H9 (cell line): ENCODE measurements at regions not wholly inside any gene's neighbourhood (a gene's known extent, or its start where the extent isn't known, plus 50 kb on each side); places are given as distances from the start of the nearest gene placed in this dataset.

Source experiments
- DNase-seq: peaks from one replicate; pipeline ENCODE4 v3.0.0-alpha.2; 2017
- H2AFZ ChIP-seq: one replicate; pipeline ENCODE4 v1.6.1; 2013; ENCODE audit warnings: mild to moderate bottlenecking, low read length, control low read depth, moderate library complexity
- H2AK5ac ChIP-seq: 2 replicates; pipeline ENCODE4 v1.6.1; 2013; ENCODE audit warnings: low read length, control low read depth, mixed read lengths; ENCODE audit not compliant: insufficient read length
- H2BK120ac ChIP-seq: one replicate; pipeline ENCODE4 v1.6.1; 2013; ENCODE audit warnings: low read depth, mild to moderate bottlenecking, low read length, control low read depth, inconsistent platforms; ENCODE audit not compliant: poor library complexity, severe bottlenecking
- H2BK12ac ChIP-seq: 2 replicates; pipeline ENCODE4 v1.6.1; 2013; ENCODE audit warnings: low read length, control low read depth, mixed read lengths, low read depth; ENCODE audit not compliant: insufficient read length
- H2BK15ac ChIP-seq: 2 replicates; pipeline ENCODE4 v1.6.1; 2013; ENCODE audit warnings: low read depth, low read length, control low read depth
- H2BK20ac ChIP-seq: one replicate; pipeline ENCODE4 v1.6.1; 2013; ENCODE audit warnings: low read depth, mild to moderate bottlenecking, low read length, control low read depth, inconsistent platforms; ENCODE audit not compliant: poor library complexity, severe bottlenecking
- H2BK5ac ChIP-seq: 2 replicates; pipeline ENCODE4 v1.6.1; 2013; ENCODE audit warnings: low read length, control low read depth, mixed read lengths; ENCODE audit not compliant: insufficient read length
- H3K14ac ChIP-seq: 2 replicates; pipeline ENCODE4 v1.6.1; 2013; ENCODE audit warnings: low read length, control low read depth; ENCODE audit not compliant: insufficient read depth
- H3K18ac ChIP-seq: 2 replicates; pipeline ENCODE4 v1.6.1; 2013; ENCODE audit warnings: low read depth, mild to moderate bottlenecking, mixed read lengths, low read length, control low read depth; ENCODE audit not compliant: insufficient read length
- H3K23ac ChIP-seq: 2 replicates; pipeline ENCODE4 v1.6.1; 2013; ENCODE audit warnings: low read length, control low read depth, mixed read lengths, low read depth; ENCODE audit not compliant: insufficient read length
- H3K23me2 ChIP-seq: 2 replicates; pipeline ENCODE4 v1.6.1; 2013; ENCODE audit warnings: low read depth, mild to moderate bottlenecking, mixed read lengths, low read length, control low read depth; ENCODE audit not compliant: insufficient read length, poor library complexity, severe bottlenecking
- H3K27ac ChIP-seq: 2 replicates; pipeline ENCODE4 v1.5.1; 2013; ENCODE audit warnings: low read length, control low read depth, mixed read lengths, low read depth; ENCODE audit not compliant: insufficient read length
- H3K27me3 ChIP-seq: 2 replicates; pipeline ENCODE4 v1.6.1; 2013; ENCODE audit warnings: low read length, control low read depth, inconsistent platforms; ENCODE audit not compliant: insufficient read depth
- H3K4ac ChIP-seq: 2 replicates; pipeline ENCODE4 v1.6.1; 2013; ENCODE audit warnings: low read depth, mild to moderate bottlenecking, control low read depth, inconsistent platforms, low read length, moderate library complexity
- H3K4me1 ChIP-seq: 2 replicates; pipeline ENCODE4 v1.6.1; 2013; ENCODE audit warnings: low read length, control low read depth, inconsistent platforms; ENCODE audit not compliant: insufficient read depth
- H3K4me2 ChIP-seq: 2 replicates; pipeline ENCODE4 v1.6.1; 2013; ENCODE audit warnings: low read length, control low read depth, mixed read lengths; ENCODE audit not compliant: insufficient read length, insufficient read depth
- H3K56ac ChIP-seq: 2 replicates; pipeline ENCODE4 v1.6.1; 2013; ENCODE audit warnings: low read depth, mild to moderate bottlenecking, mixed read lengths, low read length, control low read depth; ENCODE audit not compliant: insufficient read length
- H3K79me1 ChIP-seq: 2 replicates; pipeline ENCODE4 v1.6.1; 2013; ENCODE audit warnings: low read depth, mild to moderate bottlenecking, moderate library complexity, low read length, control low read depth, inconsistent platforms; ENCODE audit not compliant: insufficient read depth, poor library complexity, severe bottlenecking
- H3K79me2 ChIP-seq: 2 replicates; pipeline ENCODE4 v1.6.1; 2013; ENCODE audit warnings: low read length, control low read depth, inconsistent platforms; ENCODE audit not compliant: insufficient read depth
- H3K9ac ChIP-seq: 2 replicates; pipeline ENCODE4 v1.6.1; 2013; ENCODE audit warnings: low read length, control low read depth, mixed read lengths; ENCODE audit not compliant: insufficient read length; ENCODE audit errors: extremely low read depth
- H3K9me3 ChIP-seq: one replicate; pipeline ENCODE4 v1.6.1; 2013; ENCODE audit warnings: low read depth, low read length, inconsistent platforms; ENCODE audit not compliant: control insufficient read depth
- H3T11ph ChIP-seq: one replicate; pipeline ENCODE4 v1.6.1; 2013; ENCODE audit warnings: mild to moderate bottlenecking, low read length, control low read depth, inconsistent platforms
- H4K20me1 ChIP-seq: one replicate; pipeline ENCODE4 v1.6.1; 2013; ENCODE audit not compliant: control insufficient read depth, insufficient read length, insufficient read depth
- H4K5ac ChIP-seq: 2 replicates; pipeline ENCODE4 v1.6.1; 2013; ENCODE audit warnings: low read depth, mild to moderate bottlenecking, mixed read lengths, low read length, control low read depth; ENCODE audit not compliant: insufficient read length
- H4K8ac ChIP-seq: replicated peaks from 2 replicates; pipeline ENCODE4 v1.6.1; 2013; ENCODE audit warnings: low read length, control low read depth, mixed read lengths, low read depth; ENCODE audit not compliant: insufficient read length
- H4K91ac ChIP-seq: 2 replicates; pipeline ENCODE4 v1.6.1; 2013; ENCODE audit warnings: low read depth, mild to moderate bottlenecking, moderate library complexity, mixed read lengths, low read length, control low read depth; ENCODE audit not compliant: insufficient read length
- H3K27ac Mint-ChIP-seq, 3 experiments: 2 replicates in 2 of 3; 3 replicates in 1 of 3; pipeline ENCODE4 v1.8.0; 2020 to 2021; ENCODE audit warnings: mixed read lengths in 3 of 3, mild to moderate bottlenecking in 1 of 3, moderate library complexity in 1 of 3
- H3K27me3 Mint-ChIP-seq: 2 replicates; pipeline ENCODE4 v1.8.0; 2021; ENCODE audit warnings: low read depth, mild to moderate bottlenecking, moderate library complexity, mixed read lengths
- H3K36me3 Mint-ChIP-seq, 3 experiments: 2 replicates in 2 of 3; 3 replicates in 1 of 3; pipeline ENCODE4 v1.8.0; 2020 to 2021; ENCODE audit warnings: low read depth in 3 of 3, mixed read lengths in 3 of 3; ENCODE audit not compliant: insufficient read depth in 1 of 3
- H3K4me1 Mint-ChIP-seq, 2 experiments: 2 replicates each; pipeline ENCODE4 v1.8.0; 2020; ENCODE audit warnings: mixed read lengths in 2 of 2
- H3K4me3 Mint-ChIP-seq, 2 experiments: 2 replicates in 1 of 2; 3 replicates in 1 of 2; pipeline ENCODE4 v1.8.0; 2020 to 2021; ENCODE audit warnings: mild to moderate bottlenecking in 2 of 2, mixed read lengths in 2 of 2, moderate library complexity in 1 of 2
- H3K9me3 Mint-ChIP-seq, 2 experiments: 2 replicates in 1 of 2; 3 replicates in 1 of 2; pipeline ENCODE4 v1.8.0; 2020; ENCODE audit warnings: mild to moderate bottlenecking in 2 of 2, mixed read lengths in 2 of 2, moderate library complexity in 1 of 2
- CTCF ChIP-seq: fragments of 200-600 bp; sonication (generic); conservative IDR thresholded peaks from 3 replicates; pipeline ENCODE4 v1.8.0; 2021; ENCODE audit warnings: antibody characterized with exemption, mild to moderate bottlenecking
- WGBS: extraction: QIAGEN DNeasy Blood & Tissue Kit; methylation state at CpG from one replicate; pipeline ENCODE4 v1.1.7; 2013; ENCODE audit warnings: missing lambda C conversion rate, low lambda C conversion rate, mixed read lengths; ENCODE audit not compliant: insufficient read length; ENCODE audit errors: extremely low coverage; 5-methylcytosine and 5-hydroxymethylcytosine counted together

DNA sequence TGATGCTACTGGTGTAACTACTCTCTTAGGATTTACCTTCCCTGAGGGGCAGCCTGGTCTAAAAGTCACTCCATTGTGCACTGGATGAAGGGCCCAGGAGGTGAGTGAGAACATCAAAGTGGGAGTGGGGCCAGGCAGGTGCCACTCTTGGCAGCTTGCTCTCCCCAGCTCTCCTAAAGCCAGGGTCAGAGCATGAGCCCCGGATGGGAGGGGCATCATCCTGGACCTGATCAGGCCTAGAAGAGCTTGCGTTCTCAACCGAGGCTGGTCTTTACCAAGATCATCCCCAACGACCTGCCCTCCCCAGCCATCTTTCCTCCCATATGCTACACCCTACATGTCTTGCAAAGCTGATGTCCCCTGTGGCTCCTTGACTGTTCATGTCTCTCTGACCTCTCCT lies 87.1 kb downstream of the AIPL1 start:
- Histone ChIP-seq H2BK12ac (no peak overlapping the region), H3K56ac (no peak overlapping the region), H4K20me1 (no peaks in the 10 kb centered on the region), H4K8ac (no peak overlapping the region), H2BK15ac (no peak overlapping the region), H3K23me2 (no peaks in the 10 kb centered on the region), H3K14ac (no peak overlapping the region), H3T11ph (no peak overlapping the region), H3K18ac (no peak overlapping the region), H3K79me1 (no peaks in the 10 kb centered on the region), H3K27me3 (no peaks in the 10 kb centered on the region), H3K23ac (no peak overlapping the region), H4K91ac (no peak overlapping the region), H3K27ac (no peak overlapping the region), H2AFZ (no peak overlapping the region), H3K4me2 (no peak overlapping the region), H3K9ac (no peak overlapping the region), H4K5ac (no peak overlapping the region), H3K4ac (no peak overlapping the region), H2BK5ac (no peak overlapping the region), H2AK5ac (no peak overlapping the region), H2BK120ac (no peak overlapping the region), H3K9me3 (no peaks in the 10 kb centered on the region), H2BK20ac (no peak overlapping the region), H3K4me1 (no peaks in the 10 kb centered on the region), H3K79me2 (no peaks in the 10 kb centered on the region)
- TF ChIP-seq CTCF: no peak
- no peaks in the 10 kb centered on the region; a peak in 1 of 7 replicates for H3K36me3 Mint-ChIP-seq
- no peak overlapping the region for H3K4me3 Mint-ChIP-seq
- WGBS: no CpG with 5 or more reads among the region's 4 CpGs
- no peak overlapping the region for H3K27ac Mint-ChIP-seq
- H3K4me1 Mint-ChIP-seq: peaks cover 0 to 5% of the 10 kb centered on the region in 2 experiments; a peak in 1 of 4 replicates
- H3K27me3 Mint-ChIP-seq: peaks cover 4% of the 10 kb centered on the region
- H3K9me3 Mint-ChIP-seq: no peaks in the 10 kb centered on the region
- DNase-seq: no peak
